NCI-H1092 (cell line): ENCODE measurements at regions not wholly inside any gene's neighbourhood (a gene's known extent, or its start where the extent isn't known, plus 50 kb on each side); places are given as distances from the start of the nearest gene placed in this dataset.
"Not testable (repeated sequence)": the region's sequence is repeated elsewhere in the genome, so short reads cannot be mapped to it uniquely, and the experiment has no call there.

Source experiments
- DNase-seq: peaks from one replicate; lab custom pipeline; 2025; lab: John Stamatoyannopoulos, UW

DNA sequence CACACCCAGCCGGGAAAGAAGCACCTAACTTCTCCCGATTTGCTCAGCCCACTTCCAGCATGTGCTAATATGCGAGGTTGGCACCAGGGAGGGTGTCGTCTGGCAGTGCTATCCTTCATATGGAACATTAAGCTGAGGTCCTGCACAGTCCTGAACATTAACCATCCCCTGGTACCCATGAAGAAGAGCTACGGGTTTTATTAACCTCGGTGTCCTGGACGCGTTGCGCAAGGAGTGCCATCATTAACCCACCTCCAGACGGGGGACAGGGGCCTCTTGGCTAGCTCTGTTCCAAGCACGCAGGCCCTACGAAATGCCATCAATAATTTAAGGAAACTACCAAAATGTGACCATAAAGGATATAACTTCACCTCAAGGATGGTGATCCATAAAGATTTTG, 193.5 kb downstream of the MAF start:
- DNase-seq, result no peak

DNA sequence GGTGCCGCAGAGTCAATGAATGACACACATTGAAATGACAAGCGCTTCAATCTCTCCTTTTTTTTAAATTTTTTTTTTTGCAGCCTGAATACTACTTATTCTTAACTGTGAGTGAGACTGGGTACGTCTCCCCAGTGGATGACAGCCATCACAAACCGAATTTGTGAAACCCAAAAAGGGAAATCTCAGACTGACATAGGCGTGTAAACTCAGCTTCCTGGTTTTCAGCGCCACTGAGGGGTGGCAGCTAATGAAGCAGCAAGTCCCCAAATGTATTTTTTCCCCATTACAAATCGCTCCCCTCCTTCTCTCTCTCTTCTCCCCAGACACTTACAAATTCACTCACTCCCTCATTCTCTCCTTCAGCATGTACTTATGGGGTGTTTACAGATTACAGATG, 196.0 kb downstream of the MAF start:
- no peak for DNase-seq

DNA sequence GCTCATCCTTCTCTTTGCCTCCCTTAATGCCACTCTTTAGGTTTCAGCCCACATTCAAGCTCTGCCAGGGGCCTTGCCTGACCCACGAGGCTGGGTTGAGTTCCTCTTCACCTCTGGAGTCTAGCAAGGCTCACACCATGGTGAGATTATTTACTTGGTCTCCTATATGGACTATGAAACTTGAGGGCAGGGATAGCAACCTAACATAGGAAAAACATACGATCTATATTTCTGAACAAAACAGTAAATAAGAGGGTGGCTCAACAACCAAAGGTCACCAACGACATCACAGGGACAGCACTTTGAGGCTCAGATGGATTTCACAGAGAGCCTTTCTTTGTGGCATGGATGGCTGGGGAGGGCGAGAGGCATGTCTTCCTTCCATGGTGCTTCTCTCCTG, 197.0 kb downstream of the MAF start:
- DNase-seq, result no peak

DNA sequence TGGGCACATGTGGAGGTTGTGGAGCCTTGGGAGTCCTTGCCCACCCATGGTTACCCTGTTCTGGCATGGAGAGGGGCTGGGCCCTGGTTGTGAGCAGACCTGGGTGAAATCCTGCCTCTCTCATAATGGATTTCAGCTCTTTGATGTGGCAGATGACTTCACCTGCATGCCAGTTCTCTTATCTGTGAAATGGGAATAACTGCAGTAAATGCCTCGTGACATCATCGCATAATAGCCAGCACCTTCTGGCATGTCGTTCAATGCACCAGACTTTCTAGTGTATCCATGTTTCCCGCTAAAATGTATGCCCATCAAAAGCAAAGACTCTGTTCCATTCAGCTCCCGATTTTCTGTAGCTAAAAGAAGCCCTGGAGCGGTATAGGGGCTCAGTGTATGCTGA, 197.6 kb downstream of the MAF start:
- DNase-seq, result no peak

DNA sequence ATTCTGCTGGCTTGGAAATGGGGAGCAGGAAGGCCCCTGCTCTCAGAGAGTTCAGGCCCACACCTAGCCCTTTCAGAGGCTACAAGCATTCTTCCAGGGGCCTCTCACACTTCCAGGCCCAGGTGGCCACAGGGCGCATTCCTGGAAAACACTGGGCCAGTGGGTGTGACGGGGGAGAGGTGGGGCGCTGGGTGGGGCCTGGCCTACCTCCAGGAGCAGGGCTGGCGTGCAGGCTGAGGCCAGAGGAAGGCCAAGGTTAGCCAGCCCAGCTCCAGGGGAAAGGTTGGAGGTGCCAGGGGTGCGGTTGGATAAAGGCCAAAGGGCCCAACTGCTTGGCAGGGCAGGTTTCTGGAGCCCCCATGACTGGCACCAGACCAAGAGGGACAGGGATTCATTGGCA, 198.2 kb downstream of the MAF start:
- no peak for DNase-seq

DNA sequence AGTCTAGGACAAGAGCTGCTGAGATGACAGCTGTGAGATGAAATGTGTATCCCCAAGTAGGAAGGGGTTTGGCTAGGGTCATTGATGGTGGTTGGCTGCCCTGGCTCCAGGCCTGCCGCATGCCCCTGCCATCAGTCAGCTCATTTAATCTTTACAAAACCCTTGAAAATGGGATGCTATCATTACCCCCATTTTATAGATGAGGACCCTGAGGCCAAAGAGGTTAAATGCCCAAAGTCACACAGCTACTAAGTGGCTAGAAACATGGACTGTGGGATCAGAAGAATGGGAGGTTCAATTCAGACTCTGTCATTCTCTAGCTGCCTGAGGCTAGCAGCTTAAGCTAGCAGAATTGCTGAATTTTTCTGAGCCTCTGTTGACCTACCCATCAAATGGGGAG, 198.8 kb downstream of the MAF start:
- no peak for DNase-seq

DNA sequence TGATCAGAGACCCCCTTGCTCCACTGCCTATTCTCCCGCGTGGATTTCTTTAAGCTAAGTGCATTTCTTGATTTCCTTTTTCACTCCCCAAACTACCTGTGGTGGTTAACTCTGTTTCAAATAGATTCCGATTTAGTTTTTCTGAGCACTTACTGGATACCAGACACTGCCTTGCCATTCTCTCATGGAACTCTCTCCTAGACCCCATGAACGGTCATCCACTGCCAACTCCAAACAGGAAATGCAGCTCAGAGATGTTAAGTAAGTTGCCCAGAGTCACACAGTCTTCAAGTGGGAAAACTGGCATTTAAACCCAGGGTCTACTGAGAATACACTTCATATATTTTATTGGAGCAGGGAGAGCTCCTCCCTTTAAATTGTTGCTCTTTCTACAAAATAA, 199.4 kb downstream of the MAF start:
- DNase-seq, result no peak

DNA sequence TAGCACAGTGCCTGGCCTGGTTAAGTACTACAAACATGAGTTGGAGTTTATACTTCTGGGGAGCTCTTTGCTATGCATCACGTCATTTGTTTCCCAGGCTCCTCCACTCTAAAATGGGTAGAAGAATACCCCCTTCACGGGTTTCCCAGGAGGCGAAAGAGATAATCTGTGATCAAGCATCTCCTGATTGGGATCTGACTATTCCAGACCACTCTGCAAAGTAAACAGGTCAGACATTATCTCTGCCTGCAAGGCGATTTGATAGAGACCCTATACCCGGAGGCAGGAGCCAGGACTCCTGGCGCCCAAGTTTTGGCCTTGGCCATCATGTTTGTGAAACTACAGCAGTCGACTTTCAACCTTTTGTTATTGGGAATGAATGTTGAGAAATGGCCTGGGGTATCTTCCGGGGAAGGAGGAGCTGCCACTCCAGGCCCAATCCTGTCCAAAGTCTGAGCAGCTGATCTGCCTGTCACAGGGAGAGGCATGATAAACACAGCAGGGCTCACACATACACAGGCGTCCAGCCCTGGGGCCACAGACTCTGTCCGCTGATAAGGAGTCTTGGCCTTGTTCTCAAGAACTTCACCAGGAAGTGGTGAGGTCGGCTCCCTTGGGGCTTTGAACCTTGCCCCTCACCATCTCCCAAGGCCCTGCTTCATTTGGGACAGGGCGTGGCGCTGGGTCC, 199.9 kb downstream of the MAF start:
- no peak for DNase-seq

DNA sequence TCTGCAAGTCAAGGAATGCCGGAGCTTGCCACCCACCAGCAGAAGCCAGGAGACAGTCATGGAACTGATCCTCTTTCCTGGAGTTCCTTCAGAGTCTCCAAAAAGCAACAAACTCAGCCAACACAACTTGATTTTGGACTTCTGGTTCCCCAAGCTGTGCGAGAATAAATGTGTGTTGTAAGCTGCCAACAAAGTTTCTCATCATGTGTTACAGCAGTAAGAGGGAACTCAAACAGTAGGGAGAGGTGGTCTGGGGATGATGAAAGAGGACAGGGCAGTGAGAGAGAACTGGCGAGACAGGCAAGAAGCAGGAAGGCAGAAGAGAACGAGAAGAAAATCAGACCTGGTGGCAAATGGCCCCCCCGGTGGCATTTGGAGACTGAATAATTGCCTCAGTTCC, 204.9 kb downstream of the MAF start:
- DNase-seq, result no peak

DNA sequence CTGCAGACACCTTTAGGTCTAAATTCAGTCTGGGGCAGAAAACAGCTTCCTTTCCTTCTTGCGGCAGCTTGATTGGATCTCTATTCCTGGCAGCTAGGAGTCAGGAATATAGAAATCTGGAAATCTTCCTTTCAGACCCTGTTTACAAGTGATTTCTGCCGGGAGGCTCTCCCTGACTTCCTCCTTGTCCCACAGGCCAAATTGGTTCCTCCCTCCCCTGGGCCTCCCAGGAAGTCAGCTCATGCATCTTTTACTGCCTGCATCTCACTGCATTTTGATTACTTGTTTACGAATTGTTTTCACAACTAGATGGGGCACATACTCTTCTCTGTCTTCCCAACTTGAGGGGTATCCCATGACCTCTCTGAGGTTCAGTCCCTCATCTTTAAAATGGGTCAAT, 206.3 kb downstream of the MAF start:
- no peak for DNase-seq

DNA sequence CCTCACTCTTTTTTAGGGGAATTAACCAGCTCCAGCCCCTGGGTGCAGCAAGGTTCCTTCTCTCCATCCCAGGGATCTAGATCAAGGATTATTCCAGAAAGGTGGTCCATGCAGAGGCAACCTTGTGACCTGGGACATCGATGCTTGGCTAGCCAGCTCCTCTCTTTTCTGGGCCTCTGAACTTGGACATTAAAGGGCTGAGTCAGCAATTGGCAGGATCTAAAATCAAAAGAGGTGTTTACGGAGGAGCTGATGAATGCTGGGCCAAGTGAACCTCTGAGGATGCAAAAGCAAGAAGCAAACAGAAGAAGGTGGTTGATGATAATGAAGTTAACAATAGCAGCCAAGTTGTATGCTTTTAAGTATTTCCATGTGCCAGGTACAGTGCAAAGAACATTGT, 207.0 kb downstream of the MAF start:
- no peak for DNase-seq

DNA sequence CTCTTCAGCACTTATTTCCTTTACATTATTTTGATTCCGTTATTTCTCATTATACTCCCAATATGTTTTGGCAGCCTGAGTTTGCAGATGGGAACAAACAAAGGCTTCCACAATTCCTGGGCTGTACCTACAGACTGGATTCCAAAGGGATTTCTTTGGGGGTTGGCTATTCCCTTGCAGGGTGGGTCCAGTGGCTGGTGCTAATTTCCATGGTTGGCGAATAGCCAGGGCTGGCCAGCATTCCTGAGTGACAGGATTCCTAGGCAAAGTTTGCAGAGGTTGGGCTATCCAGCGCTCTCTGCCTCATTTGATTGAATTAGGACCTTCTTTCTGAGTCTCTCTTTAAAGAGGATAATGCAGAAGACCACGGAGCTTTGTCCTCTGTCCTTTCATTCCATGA, 207.4 kb downstream of the MAF start:
- DNase-seq, result no peak

DNA sequence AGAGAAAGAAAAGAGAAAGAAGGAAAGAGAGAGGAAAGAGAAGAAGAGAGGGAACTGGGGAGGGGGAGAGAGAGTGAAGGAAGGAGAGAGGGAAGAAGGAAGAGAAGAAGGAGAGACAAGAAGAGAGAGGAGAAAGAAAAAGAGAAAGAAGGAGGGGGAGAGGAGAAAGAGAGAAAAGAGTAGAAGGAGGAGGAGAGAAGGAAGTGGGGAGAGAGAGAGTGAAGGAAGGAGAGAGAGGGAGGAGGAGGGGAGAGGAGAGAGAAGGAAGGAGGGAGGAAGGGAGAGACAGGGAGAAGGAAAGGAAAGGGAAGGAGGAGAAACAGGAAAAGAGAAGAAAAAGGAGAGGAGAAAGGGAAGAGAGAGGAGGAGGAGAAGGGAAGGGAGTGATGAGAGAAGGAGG, 208.5 kb downstream of the MAF start:
- no peak for DNase-seq

DNA sequence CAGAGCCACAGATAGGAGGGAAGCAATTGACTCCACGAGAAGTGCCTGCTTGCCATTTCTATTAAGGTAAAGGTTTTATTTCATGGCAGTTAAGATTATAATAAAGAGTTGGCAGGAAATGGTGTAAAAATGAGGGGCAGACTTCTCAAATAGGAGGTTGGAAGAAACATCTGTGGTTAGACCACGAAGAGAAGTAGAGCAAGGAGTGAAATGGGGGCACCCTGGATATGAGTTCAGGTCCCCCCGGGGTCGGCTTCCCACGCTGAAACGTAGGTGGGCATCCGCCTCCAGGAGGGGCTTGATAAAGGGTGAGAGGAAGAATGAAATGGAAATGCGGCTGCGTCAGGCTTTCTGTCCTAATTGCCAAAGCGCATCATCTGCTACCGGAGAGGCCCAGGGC, 209.1 kb downstream of the MAF start:
- no peak for DNase-seq

DNA sequence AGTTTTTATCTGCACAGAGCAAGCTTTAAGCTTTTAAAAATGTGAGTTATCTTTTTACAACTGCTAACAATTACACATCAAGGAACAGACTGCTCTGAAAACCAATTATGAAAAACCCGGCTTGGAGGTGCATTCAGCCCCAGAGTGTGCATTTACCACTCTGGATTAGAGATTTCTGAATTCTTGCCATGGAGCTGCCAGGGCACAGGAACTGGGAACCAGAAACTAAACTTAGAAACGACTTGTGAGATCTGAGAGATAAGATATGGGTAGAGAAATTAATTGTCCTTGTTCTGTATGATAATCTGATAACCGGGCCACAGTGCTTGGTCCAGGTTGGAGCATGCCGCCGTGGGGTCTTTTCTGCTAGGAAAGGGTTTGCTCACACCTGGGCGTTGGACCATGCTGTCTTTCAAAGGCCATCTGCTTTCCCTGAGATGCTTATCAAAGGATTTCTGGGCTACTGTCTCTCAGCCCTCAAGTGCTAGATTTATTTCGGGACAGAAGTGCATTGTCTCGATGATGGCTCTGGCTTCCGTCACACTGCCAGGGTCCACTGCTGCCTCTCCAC, 210.0 kb downstream of the MAF start:
- no peak for DNase-seq

DNA sequence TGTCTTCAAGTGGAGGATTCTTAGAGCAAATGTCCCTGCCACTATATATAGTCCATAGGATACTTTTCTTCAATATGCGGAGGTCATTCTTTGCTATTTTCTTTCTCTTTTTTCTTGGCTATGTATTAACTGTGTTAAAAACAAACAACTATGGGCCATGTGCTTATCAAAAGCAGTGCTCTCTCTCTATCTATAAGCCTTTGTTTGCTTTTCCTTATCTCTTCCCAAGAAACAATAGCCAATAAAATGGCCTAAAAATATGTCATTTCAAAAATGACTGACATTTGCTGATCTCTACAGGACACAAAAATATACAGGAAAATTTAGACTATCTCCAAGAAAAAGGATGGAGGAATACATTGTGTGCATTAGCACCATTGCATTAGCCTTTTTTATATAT, 212.1 kb downstream of the MAF start:
- DNase-seq, result no peak

DNA sequence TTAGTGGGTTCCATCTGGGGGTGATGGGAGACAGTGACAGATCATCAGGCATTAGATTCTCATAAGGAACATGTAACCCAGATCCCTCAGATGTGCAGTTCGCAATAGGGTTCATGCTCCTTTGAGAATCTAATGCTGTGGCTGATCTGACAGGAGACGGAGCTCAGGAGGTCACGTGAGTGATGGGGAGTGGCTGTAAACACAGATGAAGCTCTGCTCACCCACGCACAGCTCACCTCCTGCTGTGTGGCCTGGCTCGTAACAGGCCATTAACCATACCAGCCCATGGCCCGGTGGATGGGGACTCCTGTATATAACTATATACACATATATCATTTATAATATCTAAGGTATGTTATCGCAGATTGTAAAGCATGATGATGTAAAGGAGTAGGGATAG, 214.2 kb downstream of the MAF start:
- DNase-seq, result no peak

DNA sequence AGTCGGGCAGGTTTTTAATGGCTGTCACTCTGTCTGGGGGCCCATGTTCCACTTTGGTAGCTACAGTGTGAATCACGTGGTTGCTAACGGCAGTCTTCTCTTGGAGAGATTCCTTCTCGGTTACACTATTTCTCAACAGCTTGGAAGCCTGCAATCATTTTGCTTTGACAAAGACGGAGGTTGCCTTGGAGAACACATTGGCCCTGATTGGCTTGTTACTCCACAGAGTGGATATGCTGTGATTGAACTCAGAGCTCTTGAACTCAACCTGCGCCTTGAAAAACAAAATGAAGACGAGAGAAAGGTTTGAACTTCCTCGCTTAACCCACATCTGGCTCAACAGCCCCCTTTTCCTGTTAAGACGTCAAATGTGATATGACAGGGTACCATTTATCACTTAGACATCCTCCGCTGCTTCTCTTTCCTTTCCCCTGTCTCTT, 218.9 kb downstream of the MAF start:
- no peak for DNase-seq

DNA sequence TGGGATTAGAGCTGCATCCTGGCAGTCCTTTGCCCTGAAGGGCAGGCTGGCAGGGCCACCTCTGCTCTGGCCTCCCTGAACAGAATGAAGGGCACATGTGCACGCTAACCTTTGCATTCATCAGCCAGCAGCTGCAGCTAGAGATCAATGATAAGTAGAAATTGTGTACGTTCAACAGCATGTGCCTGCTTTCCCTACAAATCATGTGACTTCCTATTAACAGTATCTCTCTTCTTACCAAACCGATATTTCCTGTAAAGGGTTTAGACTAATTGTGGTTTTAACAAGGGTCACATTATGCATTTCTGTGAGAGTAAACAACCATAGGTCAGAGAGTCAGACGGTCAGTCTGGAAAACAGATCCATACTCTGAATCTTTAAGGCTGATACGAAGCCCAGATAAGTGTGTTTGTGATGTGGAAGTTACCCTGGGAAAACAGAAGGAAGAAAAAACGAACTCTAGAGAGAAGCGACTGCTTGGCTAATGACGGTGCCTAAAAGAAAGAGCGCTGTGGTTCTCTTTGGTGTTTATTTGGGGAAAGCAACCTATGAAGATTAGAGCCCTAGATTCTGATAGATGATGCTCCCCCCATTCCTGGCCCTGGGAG, 219.4 kb downstream of the MAF start:
- DNase-seq, result no peak

DNA sequence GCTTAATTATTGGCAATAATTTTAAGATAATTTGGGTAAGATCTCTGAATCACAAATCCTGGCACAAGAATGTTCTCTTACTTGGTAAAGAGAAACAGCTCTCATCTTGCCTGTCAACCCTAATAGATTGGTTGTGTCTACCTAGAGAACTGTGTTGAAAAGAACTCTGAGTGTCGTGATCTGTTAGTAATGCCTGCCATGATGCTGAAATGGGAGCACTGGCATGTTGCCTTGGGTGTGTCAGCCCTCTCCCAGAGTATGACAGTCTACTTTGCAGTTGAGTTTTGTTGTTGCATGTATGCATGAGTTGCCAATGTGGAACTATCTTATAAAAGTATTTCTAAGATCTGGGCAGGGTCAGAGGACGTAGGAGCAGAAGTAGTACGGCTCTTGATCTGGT, 221.4 kb downstream of the MAF start:
- no peak for DNase-seq

DNA sequence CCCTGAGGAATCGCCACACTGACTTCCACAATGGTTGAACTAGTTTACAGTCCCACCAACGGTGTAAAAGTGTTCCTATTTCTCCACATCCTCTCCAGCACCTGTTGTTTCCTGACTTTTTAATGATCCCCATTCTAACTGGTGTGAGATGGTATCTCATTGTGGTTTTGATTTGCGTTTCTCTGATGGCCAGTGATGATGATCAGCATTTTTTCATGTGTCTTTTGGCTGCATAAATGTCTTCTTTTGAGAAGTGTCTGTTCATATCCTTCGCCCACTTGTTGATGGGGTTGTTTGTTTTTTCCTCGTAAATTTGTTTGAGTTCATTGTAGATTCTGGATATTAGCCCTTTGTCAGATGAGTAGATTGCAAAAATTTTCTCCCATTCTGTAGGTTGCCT, 223.5 kb downstream of the MAF start:
- not testable (repeated sequence) for DNase-seq

DNA sequence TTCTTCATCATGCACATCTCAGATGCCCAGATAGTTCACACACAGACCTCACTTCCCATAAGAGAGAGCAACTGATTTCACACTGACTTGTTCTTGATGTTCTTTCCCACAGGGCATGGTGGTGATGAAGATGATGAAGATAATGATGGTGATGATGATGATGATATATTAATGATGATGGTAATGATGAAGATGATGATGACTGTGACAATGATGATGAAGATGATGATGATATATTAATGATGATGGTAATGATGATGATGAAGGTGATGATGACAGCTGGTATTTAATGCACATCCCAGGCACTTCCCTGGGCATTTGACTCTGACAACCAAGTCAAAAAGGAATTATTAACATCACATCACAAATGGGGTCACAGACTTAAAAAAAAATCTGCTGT, 225.2 kb downstream of the MAF start:
- DNase-seq, result no peak

DNA sequence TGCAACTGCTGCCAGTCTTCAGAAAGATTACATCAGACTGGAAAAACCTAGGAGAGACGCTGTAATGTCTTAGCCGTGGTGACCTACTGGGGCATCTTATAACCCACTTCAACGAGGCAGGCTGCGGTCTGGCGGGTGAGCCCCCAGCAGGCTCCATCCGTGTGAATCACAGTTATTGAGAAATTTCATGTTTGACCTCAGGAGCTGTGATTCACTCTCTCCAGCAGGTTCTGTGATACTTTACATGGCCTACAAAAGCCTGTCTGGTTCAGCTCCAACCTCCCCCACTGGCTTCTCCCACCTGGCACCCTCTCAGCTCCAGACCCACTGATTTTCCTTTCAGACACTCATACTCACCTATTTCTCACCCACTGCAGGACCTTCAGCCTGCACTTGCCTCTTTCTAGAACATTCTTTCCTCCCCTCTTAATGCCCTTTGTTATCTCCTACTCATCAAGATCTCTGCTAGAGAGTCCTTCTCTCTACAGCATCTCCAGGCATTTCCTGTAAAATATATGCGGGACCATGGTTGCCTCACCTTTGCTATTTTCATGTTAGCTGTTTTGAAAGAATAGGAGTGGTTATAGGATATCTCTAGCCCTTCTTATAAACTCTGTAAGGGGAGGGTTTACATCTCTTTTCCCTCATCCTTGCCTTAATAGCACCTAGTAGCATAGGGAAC, 227.9 kb downstream of the MAF start:
- DNase-seq, result no peak
